ENCODE measurements at regions not wholly inside any gene's neighbourhood (a gene's known extent, or its start where the extent isn't known, plus 50 kb on each side); places are given as distances from the start of the nearest gene placed in this dataset.

DNA sequence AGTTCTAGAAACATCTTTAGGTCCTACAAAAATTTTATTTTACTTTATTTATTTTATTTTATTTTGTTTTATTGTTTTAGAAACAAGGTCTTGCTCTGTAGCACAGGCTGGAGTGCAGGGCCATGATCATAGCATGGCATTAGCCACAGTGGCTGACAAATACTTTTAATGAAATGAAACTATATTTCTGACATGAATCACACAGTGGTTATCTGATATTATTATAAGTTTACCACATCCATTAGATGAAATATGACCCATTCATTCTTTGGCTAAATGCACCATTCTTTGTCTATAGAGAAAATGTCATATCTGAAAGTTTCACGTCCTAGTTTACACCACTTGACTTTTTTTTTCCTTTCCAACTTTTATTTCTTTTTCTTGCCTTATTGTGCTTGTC lies 613.4 kb upstream of the ADAMTS5 start (continued):
- TF ChIP-seq ZC3H11A (IDR thresholded peaks at IDR 0.05; ENCODE audit: low read depth, low read length) (no peak), SMARCB1 (IDR thresholded peaks at IDR 0.05; ENCODE audit: insufficient read length, low read depth) (no peak), ZNF431 (CRISPR knock-in tag; IDR thresholded peaks at IDR 0.05) (no peak), DIDO1 (tag; IDR thresholded peaks at IDR 0.05; ENCODE audit: low read depth) (no peak), MYC (IDR thresholded peaks at IDR 0.05; ENCODE audit: low read depth, low read length) (no peak), MYC (CRISPR knock-in tag; IDR thresholded peaks at IDR 0.05; ENCODE audit: borderline replicate concordance, low read depth) (no peak), POLR3A (IDR thresholded peaks at IDR 0.05; ENCODE audit: borderline replicate concordance, extremely low read depth, insufficient read depth, insufficient read length) (no peak), SIN3A (IDR thresholded peaks at IDR 0.05; ENCODE audit: borderline replicate concordance in 2 of 2, control insufficient read depth in 1 of 2, low read depth in 2 of 2, low read length in 2 of 2) (no peak)
- TF ChIP-seq, protein P1, sequence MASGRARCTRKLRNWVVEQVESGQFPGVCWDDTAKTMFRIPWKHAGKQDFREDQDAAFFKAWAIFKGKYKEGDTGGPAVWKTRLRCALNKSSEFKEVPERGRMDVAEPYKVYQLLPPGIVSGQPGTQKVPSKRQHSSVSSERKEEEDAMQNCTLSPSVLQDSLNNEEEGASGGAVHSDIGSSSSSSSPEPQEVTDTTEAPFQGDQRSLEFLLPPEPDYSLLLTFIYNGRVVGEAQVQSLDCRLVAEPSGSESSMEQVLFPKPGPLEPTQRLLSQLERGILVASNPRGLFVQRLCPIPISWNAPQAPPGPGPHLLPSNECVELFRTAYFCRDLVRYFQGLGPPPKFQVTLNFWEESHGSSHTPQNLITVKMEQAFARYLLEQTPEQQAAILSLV (tag; IDR thresholded peaks at IDR 0.05): no peak
- TF ChIP-seq, protein P2, sequence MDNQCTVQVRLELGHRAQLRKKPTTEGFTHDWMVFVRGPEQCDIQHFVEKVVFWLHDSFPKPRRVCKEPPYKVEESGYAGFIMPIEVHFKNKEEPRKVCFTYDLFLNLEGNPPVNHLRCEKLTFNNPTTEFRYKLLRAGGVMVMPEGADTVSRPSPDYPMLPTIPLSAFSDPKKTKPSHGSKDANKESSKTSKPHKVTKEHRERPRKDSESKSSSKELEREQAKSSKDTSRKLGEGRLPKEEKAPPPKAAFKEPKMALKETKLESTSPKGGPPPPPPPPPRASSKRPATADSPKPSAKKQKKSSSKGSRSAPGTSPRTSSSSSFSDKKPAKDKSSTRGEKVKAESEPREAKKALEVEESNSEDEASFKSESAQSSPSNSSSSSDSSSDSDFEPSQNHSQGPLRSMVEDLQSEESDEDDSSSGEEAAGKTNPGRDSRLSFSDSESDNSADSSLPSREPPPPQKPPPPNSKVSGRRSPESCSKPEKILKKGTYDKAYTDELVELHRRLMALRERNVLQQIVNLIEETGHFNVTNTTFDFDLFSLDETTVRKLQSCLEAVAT (IDR thresholded peaks at IDR 0.05): no peak
- TF ChIP-seq, protein P3, sequence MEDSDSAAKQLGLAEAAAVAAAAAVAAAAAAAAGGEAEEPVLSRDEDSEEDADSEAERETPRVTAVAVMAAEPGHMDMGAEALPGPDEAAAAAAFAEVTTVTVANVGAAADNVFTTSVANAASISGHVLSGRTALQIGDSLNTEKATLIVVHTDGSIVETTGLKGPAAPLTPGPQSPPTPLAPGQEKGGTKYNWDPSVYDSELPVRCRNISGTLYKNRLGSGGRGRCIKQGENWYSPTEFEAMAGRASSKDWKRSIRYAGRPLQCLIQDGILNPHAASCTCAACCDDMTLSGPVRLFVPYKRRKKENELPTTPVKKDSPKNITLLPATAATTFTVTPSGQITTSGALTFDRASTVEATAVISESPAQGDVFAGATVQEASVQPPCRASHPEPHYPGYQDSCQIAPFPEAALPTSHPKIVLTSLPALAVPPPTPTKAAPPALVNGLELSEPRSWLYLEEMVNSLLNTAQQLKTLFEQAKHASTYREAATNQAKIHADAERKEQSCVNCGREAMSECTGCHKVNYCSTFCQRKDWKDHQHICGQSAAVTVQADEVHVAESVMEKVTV (CRISPR knock-in tag; IDR thresholded peaks at IDR 0.05): no peak
